Nephron (organoid): ENCODE measurements at regions not wholly inside any gene's neighbourhood (a gene's known extent, or its start where the extent isn't known, plus 50 kb on each side); places are given as distances from the start of the nearest gene placed in this dataset.

Source experiments
- H3K27ac Mint-ChIP-seq, 3 experiments: 2 replicates each; pipeline ENCODE4 v1.8.0; 2020; ENCODE audit warnings: mixed read lengths in 3 of 3, mild to moderate bottlenecking in 2 of 3, moderate library complexity in 1 of 3
- H3K27me3 Mint-ChIP-seq: 2 replicates; pipeline ENCODE4 v1.8.0; 2021; ENCODE audit warnings: low read depth, mild to moderate bottlenecking, moderate library complexity, mixed read lengths
- H3K36me3 Mint-ChIP-seq: 2 replicates; pipeline ENCODE4 v1.8.0; 2020; ENCODE audit warnings: low read depth, mixed read lengths
- H3K4me1 Mint-ChIP-seq: 2 replicates; pipeline ENCODE4 v1.8.0; 2020; ENCODE audit warnings: mixed read lengths
- H3K4me3 Mint-ChIP-seq, 3 experiments: 2 replicates each; pipeline ENCODE4 v1.8.0; 2020; ENCODE audit warnings: mild to moderate bottlenecking in 3 of 3, mixed read lengths in 3 of 3, moderate library complexity in 2 of 3
- H3K9me3 Mint-ChIP-seq: 2 replicates; pipeline ENCODE4 v1.8.0; 2020; ENCODE audit warnings: mixed read lengths
- TF ChIP-seq, protein P1 (sequence below), 3 experiments: fragments of 200-600 bp; sonication (generic); IDR thresholded peaks; one replicate each; pipeline ENCODE4 v1.5.0; 2021; ENCODE audit warnings: antibody characterized with exemption in 3 of 3; ENCODE audit not compliant: unreplicated experiment in 3 of 3

DNA sequence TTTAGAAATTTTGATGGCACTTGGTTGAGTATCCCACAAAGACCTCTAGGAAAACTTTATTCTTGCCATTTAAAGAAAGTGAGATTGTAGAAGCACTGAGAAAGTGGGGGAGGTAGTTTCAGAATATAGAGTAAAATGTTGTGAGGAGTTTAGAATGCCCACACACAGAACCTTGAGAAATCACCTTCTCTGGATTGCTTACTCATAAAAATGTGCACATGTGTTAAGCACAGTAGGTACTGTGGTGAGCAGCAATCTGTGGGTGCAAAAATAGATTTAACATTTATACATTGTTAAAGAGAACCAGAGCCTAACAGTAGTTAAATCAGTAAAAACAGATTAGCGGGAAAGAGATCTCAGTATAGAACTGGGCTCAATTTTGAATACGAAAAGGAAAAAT, 201.2 kb upstream of the NWD2 start:
- H3K36me3 Mint-ChIP-seq = no peaks in the 10 kb centered on the region
- H3K9me3 Mint-ChIP-seq = no peaks in the 10 kb centered on the region
- TF ChIP-seq, protein P1, sequence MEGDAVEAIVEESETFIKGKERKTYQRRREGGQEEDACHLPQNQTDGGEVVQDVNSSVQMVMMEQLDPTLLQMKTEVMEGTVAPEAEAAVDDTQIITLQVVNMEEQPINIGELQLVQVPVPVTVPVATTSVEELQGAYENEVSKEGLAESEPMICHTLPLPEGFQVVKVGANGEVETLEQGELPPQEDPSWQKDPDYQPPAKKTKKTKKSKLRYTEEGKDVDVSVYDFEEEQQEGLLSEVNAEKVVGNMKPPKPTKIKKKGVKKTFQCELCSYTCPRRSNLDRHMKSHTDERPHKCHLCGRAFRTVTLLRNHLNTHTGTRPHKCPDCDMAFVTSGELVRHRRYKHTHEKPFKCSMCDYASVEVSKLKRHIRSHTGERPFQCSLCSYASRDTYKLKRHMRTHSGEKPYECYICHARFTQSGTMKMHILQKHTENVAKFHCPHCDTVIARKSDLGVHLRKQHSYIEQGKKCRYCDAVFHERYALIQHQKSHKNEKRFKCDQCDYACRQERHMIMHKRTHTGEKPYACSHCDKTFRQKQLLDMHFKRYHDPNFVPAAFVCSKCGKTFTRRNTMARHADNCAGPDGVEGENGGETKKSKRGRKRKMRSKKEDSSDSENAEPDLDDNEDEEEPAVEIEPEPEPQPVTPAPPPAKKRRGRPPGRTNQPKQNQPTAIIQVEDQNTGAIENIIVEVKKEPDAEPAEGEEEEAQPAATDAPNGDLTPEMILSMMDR (IDR thresholded peaks at IDR 0.05; ENCODE audit: unreplicated experiment in 3 of 3) = no peak

DNA sequence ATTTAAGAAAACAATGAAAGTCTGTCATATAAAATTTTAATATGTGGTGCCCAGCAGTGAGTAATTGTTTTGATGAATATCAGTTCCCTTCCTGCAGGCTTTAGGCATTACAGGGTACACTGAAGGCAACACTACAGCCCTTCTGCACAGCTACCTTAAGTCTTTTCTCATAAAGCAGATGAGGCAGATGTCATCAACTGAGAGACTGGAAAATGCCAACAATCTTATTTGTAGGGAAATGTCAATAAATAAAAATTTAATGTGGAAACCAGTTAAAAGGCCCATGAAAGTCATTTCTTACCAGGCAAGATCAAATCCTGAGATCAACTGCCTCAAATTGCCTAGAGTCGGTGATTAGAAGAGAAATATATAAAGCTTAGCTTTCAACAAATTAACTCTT, 193.4 kb upstream of the NWD2 start:
- Mint-ChIP-seq H3K27ac (no peak overlapping the region), H3K27me3 (peaks cover 4% of the 10 kb centered on the region), H3K9me3 (no peaks in the 10 kb centered on the region), H3K36me3 (no peaks in the 10 kb centered on the region), H3K4me1 (peaks cover 4% of the 10 kb centered on the region), H3K4me3 (no peak overlapping the region)
- TF ChIP-seq, protein P1 (IDR thresholded peaks at IDR 0.05; ENCODE audit: unreplicated experiment in 3 of 3) = no peak

More for the DNA sequence above, 201.2 kb upstream of the NWD2 start:
- Mint-ChIP-seq H3K4me1 (no peaks in the 10 kb centered on the region), H3K4me3 (no peak overlapping the region), H3K27ac (no peak overlapping the region), H3K27me3 (peaks cover 4% of the 10 kb centered on the region)

DNA sequence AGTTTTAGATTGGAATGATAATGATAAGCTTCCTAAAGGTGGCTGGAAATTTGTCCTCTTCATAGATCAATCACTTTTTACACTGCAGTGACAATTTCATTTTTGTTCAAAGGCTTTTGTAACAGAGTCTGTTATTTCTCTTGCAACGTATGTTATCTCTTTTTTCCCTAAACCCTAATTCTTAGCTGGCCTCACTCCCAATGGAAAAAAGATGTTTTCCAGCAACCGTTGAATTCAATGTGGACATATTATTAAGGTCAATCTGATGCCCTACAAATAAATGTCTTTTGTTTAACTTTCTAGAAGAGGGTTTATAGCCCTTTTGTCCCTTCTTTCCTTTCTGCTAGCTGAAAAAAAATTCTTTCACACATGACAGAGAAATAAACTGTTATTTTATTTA, 192.7 kb upstream of the NWD2 start:
- Mint-ChIP-seq H3K36me3 (no peaks in the 10 kb centered on the region), H3K27ac (no peak overlapping the region), H3K27me3 (peaks cover 4% of the 10 kb centered on the region), H3K4me3 (no peak overlapping the region), H3K9me3 (no peaks in the 10 kb centered on the region), H3K4me1 (peaks cover 4% of the 10 kb centered on the region)
- TF ChIP-seq, protein P1 (IDR thresholded peaks at IDR 0.05; ENCODE audit: unreplicated experiment in 3 of 3) = no peak

DNA sequence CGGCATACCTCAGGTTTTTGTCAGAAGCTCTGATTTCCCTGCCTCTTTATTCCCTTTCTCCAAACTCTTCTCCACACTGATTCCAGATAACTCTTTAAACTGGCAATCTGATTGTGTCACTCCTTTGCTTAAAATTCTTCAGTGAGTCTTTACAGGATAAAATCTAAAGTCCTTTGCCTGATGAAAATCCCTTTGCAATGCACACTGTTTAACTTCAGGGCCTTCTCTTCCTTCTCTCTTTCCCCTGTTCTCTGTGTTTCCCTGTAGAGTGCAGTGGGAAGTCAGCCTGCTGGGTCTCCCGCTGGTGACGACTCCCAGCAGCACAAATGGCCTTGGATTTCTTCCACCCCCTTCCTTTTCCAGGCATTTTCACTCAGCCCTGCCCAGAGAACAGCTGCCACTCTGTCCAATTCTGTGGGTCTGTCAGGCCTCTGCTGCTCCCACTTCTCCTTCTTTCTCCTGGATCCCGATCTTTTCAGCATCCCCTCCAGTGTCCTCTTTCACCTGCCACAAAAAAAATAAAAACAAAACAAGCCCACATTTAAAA, 189.9 kb upstream of the NWD2 start:
- no peak overlapping the region for H3K4me3 Mint-ChIP-seq
- H3K9me3 Mint-ChIP-seq = no peaks in the 10 kb centered on the region
- no peaks in the 10 kb centered on the region for H3K27me3 Mint-ChIP-seq
- TF ChIP-seq, protein P1 (IDR thresholded peaks at IDR 0.05; ENCODE audit: unreplicated experiment in 3 of 3) = no peak
- no peaks in the 10 kb centered on the region for H3K36me3 Mint-ChIP-seq
- H3K27ac Mint-ChIP-seq = no peak overlapping the region
- peaks cover 4% of the 10 kb centered on the region for H3K4me1 Mint-ChIP-seq

DNA sequence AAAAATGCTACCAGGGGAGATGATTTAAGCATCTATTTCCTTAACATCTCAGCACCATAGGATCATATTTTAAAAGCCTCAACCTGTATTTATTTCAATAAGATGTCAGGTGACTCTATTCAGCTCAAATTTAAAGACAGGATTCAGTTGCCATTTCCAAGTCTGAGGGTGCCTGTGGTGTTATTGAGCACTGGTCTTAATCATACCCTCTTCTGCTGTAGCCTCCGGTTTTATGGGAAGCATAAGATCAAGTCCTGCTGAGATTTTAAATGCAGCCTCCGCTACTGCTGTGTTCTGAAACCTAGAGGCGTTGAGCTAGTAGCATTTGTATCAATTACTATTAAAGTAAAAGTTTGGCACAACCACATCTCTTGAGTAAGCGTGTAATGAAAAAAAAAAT, 185.7 kb upstream of the NWD2 start:
- H3K9me3 Mint-ChIP-seq = no peaks in the 10 kb centered on the region
- TF ChIP-seq, protein P1 (IDR thresholded peaks at IDR 0.05; ENCODE audit: unreplicated experiment in 3 of 3) = no peak
- H3K4me3 Mint-ChIP-seq = no peak overlapping the region
- no peaks in the 10 kb centered on the region for H3K27me3 Mint-ChIP-seq
- H3K4me1 Mint-ChIP-seq = peaks cover 4% of the 10 kb centered on the region
- no peaks in the 10 kb centered on the region for H3K36me3 Mint-ChIP-seq
- H3K27ac Mint-ChIP-seq = no peak overlapping the region

DNA sequence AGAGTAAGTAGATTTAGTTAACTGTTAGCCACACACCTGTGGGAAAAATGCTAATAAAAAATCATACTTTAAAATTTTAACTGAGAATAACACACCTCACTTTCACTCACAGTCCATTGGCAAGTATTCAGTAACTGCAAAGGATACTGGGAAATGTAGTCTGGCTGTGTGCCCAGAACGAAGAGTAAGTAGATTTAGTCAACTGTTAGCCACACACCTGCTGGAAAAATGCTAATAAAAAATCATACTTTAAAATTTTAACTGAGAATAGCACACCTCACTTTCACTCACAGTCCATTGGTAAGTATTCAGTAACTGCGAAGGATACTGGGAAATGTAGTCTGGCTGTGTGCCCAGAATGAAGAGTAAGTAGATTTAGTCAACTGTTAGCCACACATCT, 178.4 kb upstream of the NWD2 start:
- no peaks in the 10 kb centered on the region for H3K4me1 Mint-ChIP-seq
- no peak overlapping the region for H3K27ac Mint-ChIP-seq
- H3K9me3 Mint-ChIP-seq = no peaks in the 10 kb centered on the region
- TF ChIP-seq, protein P1 (IDR thresholded peaks at IDR 0.05; ENCODE audit: unreplicated experiment in 3 of 3) = no peak
- H3K4me3 Mint-ChIP-seq = no peak overlapping the region
- no peaks in the 10 kb centered on the region for H3K27me3 Mint-ChIP-seq
- H3K36me3 Mint-ChIP-seq = no peaks in the 10 kb centered on the region
